K562 (cell line): ENCODE measurements at regions not wholly inside any gene's neighbourhood (a gene's known extent, or its start where the extent isn't known, plus 50 kb on each side); places are given as distances from the start of the nearest gene placed in this dataset.

ENCODE experiments used
- ATAC-seq: fragments of 200-7000 bp; cut with Tn5 transposase; 3 replicates; pipeline ENCODE4 v1.9.1; 2020; ENCODE audit warnings: moderate library complexity
- BruUV-seq: library from RNA; stranded (reverse); fragments of 400-500 nt; replicated peaks from 2 replicates; lab custom pipeline; 2021; lab: Mats Ljungman, UMichigan
- CTCF ChIA-PET: fragments of 300-600 bp; formaldehyde crosslinking; extraction: SDS; loops from one replicate; lab custom pipeline; 2021; ENCODE audit warnings: low intra/inter-chr PET ratio; lab: Yijun Ruan, JAX
- POLR2A ChIA-PET: fragments of 300-600, 350-650 bp; sonication (Branson Sonifier 250); formaldehyde crosslinking; extraction: SDS; loops from one replicate; lab custom pipeline; 2021; ENCODE audit warnings: antibody characterized with exemption, inconsistent platforms; lab: Yijun Ruan, JAX
- DNase-seq, 4 experiments: peaks; one replicate each; pipeline versions ENCODE4 v3.0.0 to v3.0.0-alpha.2; 2011 to 2018; ENCODE audit warnings: low spot score in 3 of 4, mixed read lengths in 3 of 4; ENCODE audit errors: extremely low read depth in 1 of 4
- FAIRE-seq: peaks from 2 replicates; lab custom pipeline; 2011; peaks lifted over from hg19 to GRCh38; lab: Jason Lieb, UNC
- H2AFZ ChIP-seq: 2 replicates; pipeline ENCODE4 v1.6.0; 2011; ENCODE audit warnings: low read depth, low read length, control low read depth, inconsistent platforms
- H3K27ac ChIP-seq: fragments of 200-600 bp; 3 replicates; pipeline ENCODE4 v1.8.0; 2011; ENCODE audit warnings: low read depth, mild to moderate bottlenecking, control low read depth, inconsistent platforms, low read length, moderate library complexity, mixed read lengths; ENCODE audit errors: extremely low read depth
- H3K27me3 ChIP-seq, 2 experiments: fragments of 300-600 bp in 1 of 2; 2 replicates in 1 of 2; 3 replicates in 1 of 2; pipeline versions ENCODE4 v1.6.0 to v1.8.0; 2011; ENCODE audit warnings: inconsistent platforms in 2 of 2, low read length in 2 of 2, mild to moderate bottlenecking in 1 of 2, mixed read lengths in 1 of 2, moderate library complexity in 1 of 2; ENCODE audit not compliant: control insufficient read depth in 2 of 2, insufficient read depth in 2 of 2
- H3K36me3 ChIP-seq: fragments of 300-600 bp; 3 replicates; pipeline ENCODE4 v1.8.0; 2011; ENCODE audit warnings: mild to moderate bottlenecking, low read length, inconsistent platforms; ENCODE audit not compliant: control insufficient read depth, insufficient read depth
- H3K4me1 ChIP-seq, 2 experiments: fragments of 200-600 bp in 1 of 2; replicated peaks in 1 of 2; 2 replicates in 1 of 2; 3 replicates in 1 of 2; pipeline versions ENCODE4 v1.5.1 to v1.8.0; 2011; ENCODE audit warnings: inconsistent platforms in 2 of 2, low read length in 2 of 2, mild to moderate bottlenecking in 1 of 2, mixed read lengths in 1 of 2, moderate library complexity in 1 of 2; ENCODE audit not compliant: control insufficient read depth in 2 of 2, insufficient read depth in 2 of 2
- H3K4me2 ChIP-seq: 2 replicates; pipeline ENCODE4 v1.6.1; 2011; ENCODE audit warnings: low read length, control low read depth, inconsistent platforms, mixed read lengths; ENCODE audit not compliant: insufficient read depth
- H3K4me3 ChIP-seq: fragments of 200-600 bp; sonication (generic), shearing (Covaris generic); 2 replicates; pipeline ENCODE4 v1.5.1; 2016; ENCODE audit warnings: control low read depth, inconsistent platforms
- H3K79me2 ChIP-seq: fragments of 200-600 bp; 3 replicates; pipeline ENCODE4 v1.8.0; 2011; ENCODE audit warnings: low read length, inconsistent platforms; ENCODE audit not compliant: control insufficient read depth, insufficient read depth
- H3K9ac ChIP-seq, 2 experiments: 2 replicates each; pipeline versions ENCODE4 v1.6.0 to v1.6.1; 2011; ENCODE audit warnings: low read depth in 2 of 2, low read length in 2 of 2, control low read depth in 1 of 2, inconsistent platforms in 1 of 2, mild to moderate bottlenecking in 1 of 2, mixed read lengths in 1 of 2; ENCODE audit not compliant: insufficient read depth in 1 of 2
- H3K9me1 ChIP-seq: one replicate; pipeline ENCODE4 v1.6.0; 2011; ENCODE audit warnings: inconsistent platforms, mild to moderate bottlenecking, low read length, moderate library complexity; ENCODE audit not compliant: control insufficient read depth, insufficient read depth
- H3K9me3 ChIP-seq: replicated peaks from 2 replicates; pipeline ENCODE4 v1.5.1; 2011; ENCODE audit warnings: low read depth, low read length, inconsistent platforms; ENCODE audit not compliant: control insufficient read depth, insufficient read depth
- H4K20me1 ChIP-seq: replicated peaks from 2 replicates; pipeline ENCODE4 v1.6.1; 2011; ENCODE audit warnings: low read length, inconsistent platforms, mixed read lengths; ENCODE audit not compliant: control insufficient read depth, insufficient read depth
- CREB5 ChIP-seq: fragments of 250-450 bp; sonication (Bioruptor Pico); IDR thresholded peaks from 2 replicates; pipeline ENCODE4 v1.5.0; 2020; ENCODE audit warnings: mild to moderate bottlenecking
- HMGN3 ChIP-seq: IDR thresholded peaks from 2 replicates; pipeline ENCODE4 v1.6.1; 2011; ENCODE audit warnings: borderline replicate concordance, low read depth, mild to moderate bottlenecking, mixed read lengths, low read length; ENCODE audit not compliant: insufficient read length; ENCODE audit errors: extremely low read depth
- HNRNPH1 ChIP-seq: fragments of 200-400 bp; formaldehyde crosslinking; optimal IDR thresholded peaks from 2 replicates; pipeline ENCODE3; 2017; ENCODE audit warnings: low read depth, mild to moderate bottlenecking, low read length, moderate library complexity
- MED1 ChIP-seq: sonication (generic); formaldehyde crosslinking; IDR thresholded peaks from 2 replicates; pipeline ENCODE4 v1.8.1; 2023; ENCODE audit warnings: missing genetic modification reagents, borderline replicate concordance
- NR4A1 ChIP-seq, 2 experiments: fragments of 250-450 bp in 1 of 2; fragments of 450-650 bp in 1 of 2; sonication (Bioruptor Pico) in 1 of 2; IDR thresholded peaks; 2 replicates each; pipeline versions ENCODE4 v1.4.0 to v1.6.1; 2016 to 2020; ENCODE audit warnings: mild to moderate bottlenecking in 2 of 2, missing compliant biosample characterization in 1 of 2, missing genetic modification characterization in 1 of 2, moderate library complexity in 1 of 2
- RAD21 ChIP-seq, 2 experiments: fragments of 250-450 bp in 1 of 2; fragments of 450-650 bp in 1 of 2; sonication (Bioruptor Pico) in 1 of 2; formaldehyde crosslinking in 1 of 2; IDR thresholded peaks in 1 of 2; conservative IDR thresholded peaks in 1 of 2; 2 replicates each; pipeline versions ENCODE4 v1.4.0 to v1.8.0; 2020 to 2022; ENCODE audit warnings: mild to moderate bottlenecking in 2 of 2, moderate library complexity in 1 of 2
- RERE ChIP-seq: sonication (generic); formaldehyde crosslinking; IDR thresholded peaks from 2 replicates; pipeline ENCODE4 v1.8.0; 2023; ENCODE audit warnings: missing genetic modification reagents, mild to moderate bottlenecking, borderline replicate concordance
- SMAD3 ChIP-seq: fragments of 450-650 bp; formaldehyde crosslinking; conservative IDR thresholded peaks from 2 replicates; pipeline ENCODE4 v1.4.0; 2020; ENCODE audit warnings: mild to moderate bottlenecking
- TFAP4 ChIP-seq: sonication (generic); formaldehyde crosslinking; IDR thresholded peaks from 2 replicates; pipeline ENCODE4 v1.8.0; 2022; ENCODE audit warnings: missing genetic modification reagents, mild to moderate bottlenecking, moderate library complexity, borderline replicate concordance
- U2AF1 ChIP-seq: fragments of 200-400 bp; formaldehyde crosslinking; optimal IDR thresholded peaks from 2 replicates; pipeline ENCODE3; 2017; ENCODE audit warnings: mild to moderate bottlenecking, low read depth, low read length, moderate library complexity
- ZNF280A ChIP-seq: fragments of 450-650 bp; IDR thresholded peaks from 2 replicates; pipeline ENCODE4 v1.6.1; 2018; ENCODE audit warnings: mild to moderate bottlenecking, low read depth; ENCODE audit not compliant: partially characterized antibody
- ZNF311 ChIP-seq: fragments of 250-450 bp; sonication (Bioruptor Pico); IDR thresholded peaks from 2 replicates; pipeline ENCODE4 v1.4.0; 2020; ENCODE audit warnings: mild to moderate bottlenecking, moderate library complexity
- ZNF444 ChIP-seq: fragments of 250-450 bp; sonication (Bioruptor Pico); IDR thresholded peaks from 2 replicates; pipeline ENCODE4 v1.4.0; 2020; ENCODE audit warnings: mild to moderate bottlenecking, moderate library complexity
- WGBS: fragments of 100-300 bp; shearing (Covaris generic); methylation state at CpG from one replicate; pipeline ENCODE4 v1.1.6; 2016; ENCODE audit warnings: low coverage, mixed read lengths; ENCODE audit not compliant: insufficient coverage; ENCODE audit errors: missing lambda C conversion rate; 5-methylcytosine and 5-hydroxymethylcytosine counted together
- in situ Hi-C: fragments of 300-500 bp; cut with MboI; formaldehyde crosslinking; loops from 4 replicates; pipeline ENCODE4 v1.15.0; 2018; ENCODE audit warnings: inconsistent platforms, mixed read lengths
- intact Hi-C: fragments of 100-400 bp; cut with micrococcal nuclease; formaldehyde crosslinking; loops from 2 replicates; pipeline ENCODE4 v1.14.2; 2022

- FAIRE-seq (no peak), DNase-seq (no peak), ATAC-seq (no peak)
- no TSS peak for BruUV-seq
- no peak overlapping the region for H3K4me3 ChIP-seq
- H4K20me1 ChIP-seq, result no peaks in the 10 kb centered on the region
- no peak overlapping the region for H3K4me2 ChIP-seq
- H3K27me3 ChIP-seq, result no peaks in the 10 kb centered on the region
- in situ Hi-C loops, result no loop called here
- no peaks in the 10 kb centered on the region for H3K9me1 ChIP-seq
- POLR2A ChIA-PET, result no interaction called here
- H3K4me1 ChIP-seq, result no peaks in the 10 kb centered on the region
- no peaks in the 10 kb centered on the region for H3K9me3 ChIP-seq
- 2% methylated on average over 3 of the region's 3 CpGs for WGBS
- intact Hi-C loops, result no loop called here
- CTCF ChIA-PET, result no interaction called here
- H2AFZ ChIP-seq, result no peak overlapping the region
- no peaks in the 10 kb centered on the region for H3K36me3 ChIP-seq
- no peak overlapping the region for H3K9ac ChIP-seq
- H3K27ac ChIP-seq, result no peak overlapping the region
- no peaks in the 10 kb centered on the region for H3K79me2 ChIP-seq
- TF ChIP-seq MED1 (CRISPR knock-in tag) (no peak), RERE (CRISPR knock-in tag) (no peak), HMGN3 (no peak), ZNF311 (CRISPR knock-in tag) (no peak), NR4A1 (CRISPR knock-in tag; IDR thresholded peaks at IDR 0.05) (no peak), NR4A1 (tag; IDR thresholded peaks at IDR 0.05) (no peak), SMAD3 (CRISPR knock-in tag) (no peak), TFAP4 (CRISPR knock-in tag) (no peak), RAD21 (CRISPR knock-in tag; conservative IDR thresholded peaks at IDR 0.05 in 1 of 2, IDR thresholded peaks at IDR 0.05 in 1 of 2) (no peak), CREB5 (CRISPR knock-in tag) (no peak), U2AF1 (no peak), ZNF444 (CRISPR knock-in tag) (no peak), HNRNPH1 (no peak), ZNF280A (no peak)
Measured at GRCh38 chr6:71460933-71461332, 172.3 kb downstream of the OGFRL1 start.
